Endothelial cell of hepatic sinusoid (primary cell): ENCODE measurements at regions not wholly inside any gene's neighbourhood (a gene's known extent, or its start where the extent isn't known, plus 50 kb on each side); places are given as distances from the start of the nearest gene placed in this dataset.

Experiments used
- in situ Hi-C: cut with HindIII; loops from 2 replicates; pipeline ENCODE4 v1.10.0; 2017; ENCODE audit warnings: low sequenced_read_pairs

DNA sequence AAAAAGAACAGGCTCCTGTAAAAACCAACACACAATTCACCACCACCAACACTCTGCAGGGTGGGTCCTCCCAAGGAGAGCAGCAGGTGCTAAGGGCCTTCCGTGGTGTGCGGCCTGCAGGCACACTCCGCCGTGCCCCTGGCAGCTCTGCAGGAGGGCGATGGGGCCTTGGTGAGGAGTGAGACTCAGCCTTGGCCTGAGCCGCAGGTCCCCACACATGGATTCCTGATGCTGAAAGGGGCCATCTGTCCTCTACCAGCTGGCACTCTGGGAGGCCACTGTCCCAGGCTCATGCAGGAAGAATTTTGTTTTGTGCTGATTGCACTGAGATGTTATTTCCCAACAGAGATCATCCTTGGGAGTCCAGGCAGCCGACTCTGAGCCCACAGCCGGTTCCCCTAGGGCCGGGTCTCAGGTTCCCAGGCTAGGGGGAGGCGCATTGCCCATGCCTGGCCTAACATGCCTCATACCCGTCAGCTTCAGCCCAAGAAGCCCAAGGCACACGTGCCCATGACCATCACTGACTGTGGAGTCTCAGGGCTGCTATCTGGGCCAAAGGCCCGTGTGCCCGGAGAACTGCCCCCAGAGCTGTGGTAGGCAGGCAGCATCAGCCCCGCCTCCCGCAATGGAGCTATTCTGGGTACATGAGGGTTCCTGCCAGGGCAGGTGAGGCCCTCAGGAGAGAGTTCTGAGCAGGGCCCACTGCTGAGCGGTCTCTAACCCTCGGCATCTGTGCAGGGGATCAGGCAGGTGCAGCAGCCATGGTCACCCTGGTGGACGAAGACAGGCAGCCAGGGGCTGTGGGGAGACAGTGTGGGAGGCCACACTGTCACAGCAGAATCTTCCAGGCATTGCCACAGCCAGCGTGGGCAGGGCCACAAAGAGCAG, 97.9 kb upstream of the ZNF469 start:
- in situ Hi-C loops = no loop called here

DNA sequence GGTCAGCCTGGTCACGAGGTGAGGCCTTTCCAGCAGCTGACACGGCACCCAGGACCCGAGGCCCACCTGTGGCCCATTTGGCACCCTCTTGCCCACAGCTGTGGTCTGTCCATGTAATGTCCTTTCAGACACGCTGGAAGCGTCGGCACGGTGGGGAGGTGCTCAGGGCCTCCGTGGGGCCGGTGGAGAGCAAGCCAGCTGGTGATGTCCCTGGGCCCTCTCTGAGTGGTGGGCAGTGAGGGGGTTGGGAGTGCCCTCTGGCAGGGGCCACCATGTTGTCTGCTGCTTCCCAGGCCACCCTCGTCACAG, 97.3 kb upstream of the ZNF469 start:
- in situ Hi-C loops = no loop called here

DNA sequence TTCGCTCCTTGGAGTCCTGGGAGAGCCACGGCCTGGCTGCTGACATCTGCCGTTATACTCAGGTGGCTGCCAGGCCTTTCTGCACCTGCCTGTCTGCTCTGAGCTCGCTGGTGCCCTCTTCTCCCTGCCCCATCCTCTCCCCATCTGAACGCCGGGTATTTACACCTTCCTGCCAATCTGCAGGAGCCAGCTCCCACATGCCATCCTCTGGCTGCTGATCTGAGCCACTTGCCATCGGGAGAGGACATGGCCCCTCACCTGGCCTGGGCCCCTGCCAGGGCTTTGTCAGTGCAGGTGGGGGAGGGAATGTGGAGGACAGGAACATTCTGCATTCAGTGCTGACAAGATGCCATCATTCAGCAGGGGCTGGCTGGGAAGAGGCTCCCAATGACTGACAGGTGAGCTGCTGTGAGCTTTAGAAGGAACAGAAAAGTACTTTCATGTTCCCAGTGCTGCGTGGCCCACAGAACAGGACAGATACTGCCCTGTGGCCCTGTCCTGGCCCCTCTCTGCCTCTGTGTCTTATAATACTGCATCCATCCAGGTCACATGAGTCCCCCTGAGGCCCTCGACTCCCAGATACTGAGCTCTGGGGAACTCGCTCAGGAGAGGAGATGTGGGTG, 96.3 kb upstream of the ZNF469 start:
- in situ Hi-C loops = no loop called here

- in situ Hi-C loops = no loop called here
Measured at GRCh38 chr16:88287219-88287618, 95.5 kb upstream of the ZNF469 start.

- in situ Hi-C loops = no loop called here
Measured at GRCh38 chr16:88288303-88288702, 94.5 kb upstream of the ZNF469 start.

- in situ Hi-C loops = no loop called here
Measured at GRCh38 chr16:88289001-88289400, 93.8 kb upstream of the ZNF469 start.

DNA sequence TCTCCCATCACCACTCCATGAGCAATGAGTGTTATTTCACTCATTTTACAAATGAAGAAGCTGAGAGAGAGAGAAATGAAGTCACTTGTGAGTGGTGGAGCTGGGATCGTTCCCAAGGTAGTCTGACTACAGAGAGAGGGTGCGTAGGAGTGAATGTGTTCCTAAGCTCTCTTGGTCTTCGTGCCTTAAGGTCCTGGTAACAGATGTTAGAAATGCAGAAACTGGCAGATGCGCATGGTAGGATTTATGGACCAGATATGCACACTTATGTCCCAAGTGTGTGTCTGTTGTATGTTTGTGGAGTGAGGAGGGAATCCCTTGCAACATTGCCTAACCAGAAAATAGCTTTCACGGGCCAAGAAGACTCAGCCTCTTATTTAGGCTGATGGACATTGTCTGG, 93.2 kb upstream of the ZNF469 start:
- in situ Hi-C loops = no loop called here

GRCh38 chr16:88289968-88290401, 92.8 kb upstream of the ZNF469 start:
- in situ Hi-C loops = loop anchor here (10.0 kb wide), 2 partner anchors 65 to 315 kb away; no protein-coding TSS in a partner anchor

GRCh38 chr16:88290850-88291830, 91.6 kb upstream of the ZNF469 start:
- in situ Hi-C loops = loop anchor here (10.0 kb wide), 2 partner anchors 64 to 316 kb away; no protein-coding TSS in a partner anchor

GRCh38 chr16:88292007-88292970, 90.5 kb upstream of the ZNF469 start:
- in situ Hi-C loops = loop anchor here (10.0 kb wide), 2 partner anchors 63 to 317 kb away; no protein-coding TSS in a partner anchor

DNA sequence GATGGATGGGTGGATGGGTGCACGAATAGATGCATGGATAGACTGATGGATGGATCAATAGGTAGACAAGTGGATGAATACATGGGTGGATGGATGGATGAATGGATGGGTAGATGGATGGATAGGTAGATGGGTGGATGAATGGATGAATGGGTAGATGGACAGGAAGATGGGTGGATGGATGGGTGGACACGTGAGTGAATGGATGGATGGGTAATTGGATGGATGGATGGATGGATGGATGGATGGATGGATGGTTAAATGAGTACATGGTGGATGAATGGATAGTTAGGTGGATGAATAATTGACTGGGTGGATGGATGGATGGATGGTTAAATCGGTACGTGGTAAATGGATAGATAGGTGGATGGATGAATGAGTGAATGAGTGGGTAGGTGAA, 89.7 kb upstream of the ZNF469 start:
- in situ Hi-C loops = loop anchor here (10.0 kb wide), 2 partner anchors 62 to 318 kb away; no protein-coding TSS in a partner anchor

DNA sequence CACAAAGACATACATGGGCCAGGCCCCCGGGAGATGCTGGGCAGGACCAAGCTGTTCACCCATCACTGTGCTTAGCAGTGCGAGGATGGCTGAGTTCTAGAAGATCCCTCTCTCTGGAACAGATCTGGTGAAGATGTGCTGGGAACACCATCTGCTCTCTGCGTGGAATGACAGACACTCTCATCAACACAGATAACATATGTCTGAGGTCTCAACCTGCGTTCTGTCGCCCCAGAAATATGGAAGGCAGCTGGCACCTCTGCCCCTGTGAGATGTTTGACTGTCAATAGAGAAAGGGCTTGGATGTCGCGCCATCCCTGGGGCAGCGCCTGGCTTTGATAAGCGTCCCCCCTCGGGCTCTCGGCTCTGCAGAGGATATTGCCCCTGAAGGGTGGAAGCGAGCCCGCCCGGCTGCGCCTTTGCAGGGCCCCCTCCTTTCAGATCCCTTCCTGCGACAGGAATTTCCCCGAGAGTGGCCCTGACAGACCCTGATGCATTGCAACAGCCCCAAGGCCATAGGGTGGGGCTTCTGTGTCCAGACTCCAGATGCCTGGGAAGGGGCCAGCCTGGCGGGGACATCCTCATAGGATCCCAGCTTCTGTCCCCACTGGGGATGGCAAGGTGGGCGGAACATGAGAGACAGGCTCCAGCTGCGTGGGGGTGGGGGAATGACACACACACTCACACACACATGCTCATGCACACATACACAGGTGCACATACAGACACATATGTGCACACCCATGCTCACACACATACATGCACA, 86.9 kb upstream of the ZNF469 start:
- in situ Hi-C loops = loop anchor here (5.0 to 10.0 kb wide), 3 partner anchors 59 to 321 kb away; no protein-coding TSS in a partner anchor

- in situ Hi-C loops = loop anchor here (5.0 to 10.0 kb wide), 3 partner anchors 58 to 322 kb away; no protein-coding TSS in a partner anchor
Measured at GRCh38 chr16:88296437-88297177, 86.2 kb upstream of the ZNF469 start.

GRCh38 chr16:88297178-88297720, 85.5 kb upstream of the ZNF469 start:
- in situ Hi-C loops = loop anchor here (5.0 to 10.0 kb wide), 3 partner anchors 58 to 322 kb away; no protein-coding TSS in a partner anchor

DNA sequence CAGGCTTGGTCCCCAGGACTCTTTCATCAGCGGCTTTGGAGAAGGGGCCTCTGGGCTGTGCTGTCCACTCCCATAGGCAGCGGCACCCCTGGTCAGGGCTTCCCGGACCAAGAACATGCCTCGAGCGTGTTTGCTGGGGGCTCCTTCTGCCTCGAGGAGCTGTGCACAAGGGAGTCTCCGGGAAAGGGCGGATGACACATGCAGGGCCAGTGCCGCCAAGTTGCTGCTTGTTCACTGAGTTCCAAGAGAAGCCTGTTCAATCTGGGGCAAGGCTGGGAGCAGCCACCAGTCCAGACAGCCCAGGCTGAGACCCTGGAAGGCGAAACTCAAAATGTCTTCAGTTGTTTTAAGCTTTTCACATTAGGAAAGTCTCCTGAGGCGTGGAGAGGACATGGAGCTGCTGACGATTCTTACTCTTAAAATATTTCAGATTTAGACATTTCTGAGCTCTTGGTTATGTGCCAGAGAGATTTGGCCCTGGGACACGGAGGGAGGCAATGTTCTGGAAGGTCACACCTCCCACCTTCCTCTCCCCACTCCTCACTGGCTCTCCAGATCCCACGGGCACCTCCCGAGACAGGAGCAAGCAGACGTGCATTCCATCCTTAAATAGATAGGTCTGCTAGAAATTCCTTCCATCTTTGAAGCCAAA, 84.5 kb upstream of the ZNF469 start:
- in situ Hi-C loops = loop anchor here (5.0 to 10.0 kb wide), 3 partner anchors 56 to 324 kb away; no protein-coding TSS in a partner anchor

DNA sequence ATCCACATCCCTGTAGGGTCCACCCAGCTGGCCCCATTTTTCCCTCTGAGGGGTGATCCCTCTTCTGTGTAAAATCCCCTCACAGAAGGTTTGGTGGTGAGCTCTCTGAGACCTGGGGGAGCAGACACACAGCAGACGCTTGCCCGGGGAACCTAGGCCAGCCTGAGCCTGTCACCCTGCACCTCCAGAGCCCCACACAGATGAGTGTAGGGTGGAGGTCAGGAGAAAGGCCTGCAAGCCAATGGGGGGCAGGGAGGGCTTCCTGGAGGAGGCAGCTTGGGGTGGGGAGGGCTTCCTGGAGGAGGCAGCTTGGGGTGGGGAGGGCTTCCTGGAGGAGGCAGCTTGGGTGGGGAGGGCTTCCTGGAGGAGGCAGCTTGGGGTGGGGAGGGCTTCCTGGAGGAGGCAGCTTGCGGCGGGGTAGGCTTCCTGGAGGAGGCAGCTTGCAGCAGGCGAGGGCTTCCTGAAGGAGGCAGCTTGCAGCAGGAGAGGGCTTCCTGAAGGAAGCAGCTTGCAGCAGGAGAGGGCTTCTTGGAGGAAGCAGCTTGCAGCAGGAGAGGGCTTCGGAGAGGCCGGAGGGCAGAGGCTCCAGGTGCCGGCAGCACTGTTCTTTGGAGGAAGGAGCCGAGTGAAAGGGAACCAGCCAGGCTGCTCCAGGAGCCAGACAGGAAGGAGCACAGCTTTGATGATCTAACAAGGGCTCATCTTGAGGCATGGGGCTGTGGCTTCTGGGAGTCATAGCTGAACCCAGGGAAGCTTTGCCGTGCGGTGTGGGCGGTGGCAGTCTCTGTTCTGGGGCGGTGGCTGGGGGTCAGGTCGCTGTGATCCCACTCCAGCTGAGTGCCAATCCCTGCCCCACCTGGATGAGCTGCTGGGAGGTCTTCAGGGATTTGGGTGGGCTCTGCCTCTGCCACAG, 83.7 kb upstream of the ZNF469 start:
- in situ Hi-C loops = loop anchor here (5.0 to 10.0 kb wide), 3 partner anchors 56 to 324 kb away; no protein-coding TSS in a partner anchor
